ENCODE measurements at regions not wholly inside any gene's neighbourhood (a gene's known extent, or its start where the extent isn't known, plus 50 kb on each side); places are given as distances from the start of the nearest gene placed in this dataset.

GRCh38 chr10:129380279-129380678 lies 86.8 kb upstream of the MGMT start:
- DNase-seq (ENCODE audit: extremely low spot score in 2 of 2), result peak in 1 of 2 donors; percentile 74
- Histone ChIP-seq H3K4me1 (no peaks in the 10 kb centered on the region), H3K36me3 (no peaks in the 10 kb centered on the region), H3K9me3 (no peaks in the 10 kb centered on the region), H3K27me3 (no peaks in the 10 kb centered on the region), H3K4me3 (no peak overlapping the region), H3K27ac (no peak overlapping the region)
- intact Hi-C loops (cut with DNase I), result no loop called here
- TF ChIP-seq POLR2A (IDR thresholded peaks at IDR 0.05) (no peak), POLR2AphosphoS5 (IDR thresholded peaks at IDR 0.05; ENCODE audit: insufficient read depth in 1 of 2, low read depth in 1 of 2) (no peak), CTCF (IDR thresholded peaks at IDR 0.05) (no peak)

- no peaks in the 10 kb centered on the region for H3K27me3 ChIP-seq
- no peak for DNase-seq (ENCODE audit: extremely low spot score in 2 of 2)
- H3K27ac ChIP-seq, result no peak overlapping the region
- H3K4me1 ChIP-seq, result no peaks in the 10 kb centered on the region
- H3K4me3 ChIP-seq, result no peak overlapping the region
- intact Hi-C loops (cut with DNase I), result no loop called here
- H3K36me3 ChIP-seq, result no peaks in the 10 kb centered on the region
- TF ChIP-seq CTCF (IDR thresholded peaks at IDR 0.05) (no peak), POLR2AphosphoS5 (IDR thresholded peaks at IDR 0.05; ENCODE audit: insufficient read depth in 1 of 2, low read depth in 1 of 2) (no peak), POLR2A (IDR thresholded peaks at IDR 0.05) (no peak)
- no peaks in the 10 kb centered on the region for H3K9me3 ChIP-seq
These were observed 85.3 kb upstream of the MGMT start for GRCh38 chr10:129381741-129382140.

GRCh38 chr10:129382401-129382800 lies 84.6 kb upstream of the MGMT start:
- H3K4me1 ChIP-seq, result no peaks in the 10 kb centered on the region
- no peaks in the 10 kb centered on the region for H3K9me3 ChIP-seq
- H3K27me3 ChIP-seq, result no peaks in the 10 kb centered on the region
- TF ChIP-seq POLR2A (IDR thresholded peaks at IDR 0.05), result no peak
- TF ChIP-seq POLR2AphosphoS5 (IDR thresholded peaks at IDR 0.05; ENCODE audit: insufficient read depth in 1 of 2, low read depth in 1 of 2), result no peak
- no peak for TF ChIP-seq CTCF (IDR thresholded peaks at IDR 0.05)
- no peak overlapping the region for H3K27ac ChIP-seq
- no peak overlapping the region for H3K4me3 ChIP-seq
- no peaks in the 10 kb centered on the region for H3K36me3 ChIP-seq
- intact Hi-C loops (cut with DNase I), result no loop called here
- DNase-seq (ENCODE audit: extremely low spot score in 2 of 2), result peak in 1 of 2 donors; percentile 71

GRCh38 chr10:129383651-129384050 lies 83.4 kb upstream of the MGMT start:
- Histone ChIP-seq H3K27ac (no peak overlapping the region), H3K9me3 (no peaks in the 10 kb centered on the region), H3K4me3 (no peak overlapping the region), H3K36me3 (no peaks in the 10 kb centered on the region), H3K27me3 (no peaks in the 10 kb centered on the region), H3K4me1 (no peaks in the 10 kb centered on the region)
- no peak for TF ChIP-seq POLR2AphosphoS5 (IDR thresholded peaks at IDR 0.05; ENCODE audit: insufficient read depth in 1 of 2, low read depth in 1 of 2)
- no peak for TF ChIP-seq POLR2A (IDR thresholded peaks at IDR 0.05)
- TF ChIP-seq CTCF (IDR thresholded peaks at IDR 0.05), result no peak
- DNase-seq (ENCODE audit: extremely low spot score in 2 of 2), result peak in 1 of 2 donors; percentile 79
- intact Hi-C loops (cut with DNase I), result no loop called here

GRCh38 chr10:129385600-129385999 lies 81.4 kb upstream of the MGMT start:
- Histone ChIP-seq H3K27ac (no peak overlapping the region), H3K4me1 (no peaks in the 10 kb centered on the region), H3K9me3 (no peaks in the 10 kb centered on the region), H3K4me3 (no peak overlapping the region), H3K27me3 (no peaks in the 10 kb centered on the region), H3K36me3 (no peaks in the 10 kb centered on the region)
- peak in 1 of 2 donors; percentile 11 for DNase-seq (ENCODE audit: extremely low spot score in 2 of 2)
- no peak for TF ChIP-seq POLR2A (IDR thresholded peaks at IDR 0.05)
- TF ChIP-seq POLR2AphosphoS5 (IDR thresholded peaks at IDR 0.05; ENCODE audit: insufficient read depth in 1 of 2, low read depth in 1 of 2), result no peak
- no peak for TF ChIP-seq CTCF (IDR thresholded peaks at IDR 0.05)
- intact Hi-C loops (cut with DNase I), result no loop called here
